ENCODE measurements at regions not wholly inside any gene's neighbourhood (a gene's known extent, or its start where the extent isn't known, plus 50 kb on each side); places are given as distances from the start of the nearest gene placed in this dataset.

GRCh38 chr10:16231176-16231575 lies 205.6 kb upstream of the PTER start:
- TF ChIP-seq, protein P1, sequence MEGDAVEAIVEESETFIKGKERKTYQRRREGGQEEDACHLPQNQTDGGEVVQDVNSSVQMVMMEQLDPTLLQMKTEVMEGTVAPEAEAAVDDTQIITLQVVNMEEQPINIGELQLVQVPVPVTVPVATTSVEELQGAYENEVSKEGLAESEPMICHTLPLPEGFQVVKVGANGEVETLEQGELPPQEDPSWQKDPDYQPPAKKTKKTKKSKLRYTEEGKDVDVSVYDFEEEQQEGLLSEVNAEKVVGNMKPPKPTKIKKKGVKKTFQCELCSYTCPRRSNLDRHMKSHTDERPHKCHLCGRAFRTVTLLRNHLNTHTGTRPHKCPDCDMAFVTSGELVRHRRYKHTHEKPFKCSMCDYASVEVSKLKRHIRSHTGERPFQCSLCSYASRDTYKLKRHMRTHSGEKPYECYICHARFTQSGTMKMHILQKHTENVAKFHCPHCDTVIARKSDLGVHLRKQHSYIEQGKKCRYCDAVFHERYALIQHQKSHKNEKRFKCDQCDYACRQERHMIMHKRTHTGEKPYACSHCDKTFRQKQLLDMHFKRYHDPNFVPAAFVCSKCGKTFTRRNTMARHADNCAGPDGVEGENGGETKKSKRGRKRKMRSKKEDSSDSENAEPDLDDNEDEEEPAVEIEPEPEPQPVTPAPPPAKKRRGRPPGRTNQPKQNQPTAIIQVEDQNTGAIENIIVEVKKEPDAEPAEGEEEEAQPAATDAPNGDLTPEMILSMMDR (IDR thresholded peaks at IDR 0.05) = no peak
- TF ChIP-seq POLR2AphosphoS5 (IDR thresholded peaks at IDR 0.05) = no peak

All from breast epithelium (tissue), 3 donors.